ENCODE measurements at regions not wholly inside any gene's neighbourhood (a gene's known extent, or its start where the extent isn't known, plus 50 kb on each side); places are given as distances from the start of the nearest gene placed in this dataset.
"Not testable (repeated sequence)": the region's sequence is repeated elsewhere in the genome, so short reads cannot be mapped to it uniquely, and the experiment has no call there.

- ChIA-PET CTCF (no interaction called here), POLR2A (no interaction called here)
- Histone ChIP-seq H3K27ac (ENCODE audit: low read depth, low read length) (no peak overlapping the region), H3K4me3 (ENCODE audit: low read length) (no peak overlapping the region), H3K27me3 (ENCODE audit: control insufficient read depth in 2 of 2, insufficient read depth in 2 of 2, low read length in 2 of 2) (no peaks in the 10 kb centered on the region), H3K9me3 (ENCODE audit: control insufficient read depth in 2 of 3, low read length in 3 of 3) (no peaks in the 10 kb centered on the region), H3K36me3 (ENCODE audit: control insufficient read depth in 2 of 3, insufficient read depth in 3 of 3, low read length in 3 of 3) (no peaks in the 10 kb centered on the region), H3K4me1 (ENCODE audit: control insufficient read depth in 2 of 2, insufficient read depth in 2 of 2, low read length in 2 of 2) (no peaks in the 10 kb centered on the region)
- Mint-ChIP-seq H3K36me3 (peaks cover 0 to 7% (median 0%) of the 10 kb centered on the region in 5 donors), H3K4me3 (no peak overlapping the region), H3K9me3 (peaks cover 0 to 19% (median 13%) of the 10 kb centered on the region in 11 donors), H3K4me1 (no peaks in the 10 kb centered on the region), H3K27ac (no peak overlapping the region), H3K27me3 (peaks cover 0 to 5% (median 0%) of the 10 kb centered on the region in 5 donors)
- ATAC-seq (no peak), DNase-seq (no peak)
- intact Hi-C loops (cut with micrococcal nuclease): no loop called here
Observed at GRCh38 chr14:25371068-25371467, 321.1 kb upstream of the STXBP6 start.

- H3K9me3 ChIP-seq (ENCODE audit: control insufficient read depth in 2 of 3, low read length in 3 of 3); H3K4me1 Mint-ChIP-seq; ATAC-seq; POLR2A ChIA-PET; H3K4me1 ChIP-seq (ENCODE audit: control insufficient read depth in 2 of 2, insufficient read depth in 2 of 2, low read length in 2 of 2); H3K4me3 Mint-ChIP-seq; H3K27ac Mint-ChIP-seq; CTCF ChIA-PET; H3K36me3 Mint-ChIP-seq; H3K27me3 Mint-ChIP-seq; intact Hi-C loops (cut with micrococcal nuclease); DNase-seq; H3K36me3 ChIP-seq (ENCODE audit: control insufficient read depth in 2 of 3, insufficient read depth in 3 of 3, low read length in 3 of 3); H3K4me3 ChIP-seq (ENCODE audit: low read length); H3K27me3 ChIP-seq (ENCODE audit: control insufficient read depth in 2 of 2, insufficient read depth in 2 of 2, low read length in 2 of 2); H3K27ac ChIP-seq (ENCODE audit: low read depth, low read length): not testable (repeated sequence)
- peaks cover 0 to 20% (median 14%) of the 10 kb centered on the region in 11 donors for H3K9me3 Mint-ChIP-seq
Observed at GRCh38 chr14:25370057-25370456, 320.1 kb upstream of the STXBP6 start.

GRCh38 chr14:25358330-25358729 is 308.4 kb upstream of the STXBP6 start:
- H3K4me3 Mint-ChIP-seq: no peak overlapping the region
- POLR2A ChIA-PET: no interaction called here

GRCh38 chr14:25351269-25351668 is 301.3 kb upstream of the STXBP6 start:
- ChIA-PET CTCF (no interaction called here), POLR2A (no interaction called here)
- H3K27ac ChIP-seq (ENCODE audit: low read depth, low read length): no peak overlapping the region
- no peak overlapping the region for H3K4me3 Mint-ChIP-seq
- no peaks in the 10 kb centered on the region for H3K27me3 ChIP-seq (ENCODE audit: control insufficient read depth in 2 of 2, insufficient read depth in 2 of 2, low read length in 2 of 2)
- no peaks in the 10 kb centered on the region for H3K36me3 Mint-ChIP-seq
- DNase-seq (no peak), ATAC-seq (no peak)
- peaks cover 0 to 4% (median 0%) of the 10 kb centered on the region in 5 donors for H3K27me3 Mint-ChIP-seq
- no peak overlapping the region for H3K27ac Mint-ChIP-seq
- no peaks in the 10 kb centered on the region for H3K9me3 ChIP-seq (ENCODE audit: control insufficient read depth in 2 of 3, low read length in 3 of 3)
- no peaks in the 10 kb centered on the region for H3K4me1 ChIP-seq (ENCODE audit: control insufficient read depth in 2 of 2, insufficient read depth in 2 of 2, low read length in 2 of 2)
- intact Hi-C loops (cut with micrococcal nuclease): no loop called here
- H3K36me3 ChIP-seq (ENCODE audit: control insufficient read depth in 2 of 3, insufficient read depth in 3 of 3, low read length in 3 of 3): no peaks in the 10 kb centered on the region
- no peaks in the 10 kb centered on the region for H3K4me1 Mint-ChIP-seq
- H3K9me3 Mint-ChIP-seq: peaks cover 0 to 8% (median 1%) of the 10 kb centered on the region in 11 donors
- H3K4me3 ChIP-seq (ENCODE audit: low read length): no peak overlapping the region

More at GRCh38 chr14:25358330-25358729, 308.4 kb upstream of the STXBP6 start:
- DNase-seq (no peak), ATAC-seq (no peak)
- CTCF ChIA-PET: no interaction called here
- Mint-ChIP-seq H3K27me3 (peaks cover 0 to 3% (median 0%) of the 10 kb centered on the region in 5 donors), H3K36me3 (no peaks in the 10 kb centered on the region), H3K9me3 (peaks cover 0 to 9% (median 3%) of the 10 kb centered on the region in 11 donors), H3K27ac (no peak overlapping the region), H3K4me1 (no peaks in the 10 kb centered on the region)
- Histone ChIP-seq H3K9me3 (ENCODE audit: control insufficient read depth in 2 of 3, low read length in 3 of 3) (no peaks in the 10 kb centered on the region), H3K4me1 (ENCODE audit: control insufficient read depth in 2 of 2, insufficient read depth in 2 of 2, low read length in 2 of 2) (no peaks in the 10 kb centered on the region), H3K27me3 (ENCODE audit: control insufficient read depth in 2 of 2, insufficient read depth in 2 of 2, low read length in 2 of 2) (no peaks in the 10 kb centered on the region), H3K4me3 (ENCODE audit: low read length) (no peak overlapping the region), H3K36me3 (ENCODE audit: control insufficient read depth in 2 of 3, insufficient read depth in 3 of 3, low read length in 3 of 3) (no peaks in the 10 kb centered on the region), H3K27ac (ENCODE audit: low read depth, low read length) (no peak overlapping the region)
- intact Hi-C loops (cut with micrococcal nuclease): no loop called here

- intact Hi-C loops (cut with micrococcal nuclease): no loop called here
- Mint-ChIP-seq H3K27me3 (peaks cover 0 to 4% (median 3%) of the 10 kb centered on the region in 5 donors), H3K36me3 (no peaks in the 10 kb centered on the region), H3K4me1 (no peaks in the 10 kb centered on the region), H3K9me3 (peaks cover 0 to 10% (median 3%) of the 10 kb centered on the region in 11 donors), H3K4me3 (no peak overlapping the region), H3K27ac (no peak overlapping the region)
- POLR2A ChIA-PET: no interaction called here
- H3K9me3 ChIP-seq (ENCODE audit: control insufficient read depth in 2 of 3, low read length in 3 of 3): no peaks in the 10 kb centered on the region
- H3K27me3 ChIP-seq (ENCODE audit: control insufficient read depth in 2 of 2, insufficient read depth in 2 of 2, low read length in 2 of 2): no peaks in the 10 kb centered on the region
- no peak overlapping the region for H3K27ac ChIP-seq (ENCODE audit: low read depth, low read length)
- no peaks in the 10 kb centered on the region for H3K36me3 ChIP-seq (ENCODE audit: control insufficient read depth in 2 of 3, insufficient read depth in 3 of 3, low read length in 3 of 3)
- ATAC-seq: no peak
- CTCF ChIA-PET: no interaction called here
- DNase-seq: no peak
- no peak overlapping the region for H3K4me3 ChIP-seq (ENCODE audit: low read length)
- no peaks in the 10 kb centered on the region for H3K4me1 ChIP-seq (ENCODE audit: control insufficient read depth in 2 of 2, insufficient read depth in 2 of 2, low read length in 2 of 2)
Observed at GRCh38 chr14:25350802-25351201, 300.9 kb upstream of the STXBP6 start.

- CTCF ChIA-PET: no interaction called here
- Histone ChIP-seq H3K9me3 (ENCODE audit: control insufficient read depth in 2 of 3, low read length in 3 of 3) (no peaks in the 10 kb centered on the region), H3K36me3 (ENCODE audit: control insufficient read depth in 2 of 3, insufficient read depth in 3 of 3, low read length in 3 of 3) (no peaks in the 10 kb centered on the region), H3K27me3 (ENCODE audit: control insufficient read depth in 2 of 2, insufficient read depth in 2 of 2, low read length in 2 of 2) (no peaks in the 10 kb centered on the region), H3K4me3 (ENCODE audit: low read length) (no peak overlapping the region), H3K4me1 (ENCODE audit: control insufficient read depth in 2 of 2, insufficient read depth in 2 of 2, low read length in 2 of 2) (no peaks in the 10 kb centered on the region), H3K27ac (ENCODE audit: low read depth, low read length) (no peak overlapping the region)
- Mint-ChIP-seq H3K9me3 (peaks cover 1 to 10% (median 4%) of the 10 kb centered on the region in 11 donors), H3K4me1 (no peaks in the 10 kb centered on the region), H3K27me3 (peaks cover 0 to 4% (median 0%) of the 10 kb centered on the region in 5 donors), H3K27ac (no peak overlapping the region), H3K4me3 (no peak overlapping the region), H3K36me3 (peaks cover 0 to 3% (median 0%) of the 10 kb centered on the region in 5 donors)
- intact Hi-C loops (cut with micrococcal nuclease): no loop called here
- POLR2A ChIA-PET: no interaction called here
- ATAC-seq (no peak), DNase-seq (no peak)
Observed at GRCh38 chr14:25350021-25350420, 300.1 kb upstream of the STXBP6 start.

GRCh38 chr14:25349269-25349668 is 299.3 kb upstream of the STXBP6 start:
- Histone ChIP-seq H3K4me1 (ENCODE audit: control insufficient read depth in 2 of 2, insufficient read depth in 2 of 2, low read length in 2 of 2) (no peaks in the 10 kb centered on the region), H3K27me3 (ENCODE audit: control insufficient read depth in 2 of 2, insufficient read depth in 2 of 2, low read length in 2 of 2) (no peaks in the 10 kb centered on the region), H3K4me3 (ENCODE audit: low read length) (no peak overlapping the region), H3K36me3 (ENCODE audit: control insufficient read depth in 2 of 3, insufficient read depth in 3 of 3, low read length in 3 of 3) (no peaks in the 10 kb centered on the region), H3K27ac (ENCODE audit: low read depth, low read length) (no peak overlapping the region), H3K9me3 (ENCODE audit: control insufficient read depth in 2 of 3, low read length in 3 of 3) (no peaks in the 10 kb centered on the region)
- no peak overlapping the region for H3K27ac Mint-ChIP-seq
- no peaks in the 10 kb centered on the region for H3K4me1 Mint-ChIP-seq
- H3K9me3 Mint-ChIP-seq: peaks cover 4 to 16% (median 7%) of the 10 kb centered on the region in 11 donors
- CTCF ChIA-PET: no interaction called here
- no peak overlapping the region for H3K4me3 Mint-ChIP-seq
- H3K27me3 Mint-ChIP-seq: peaks cover 0 to 4% (median 0%) of the 10 kb centered on the region in 5 donors
- H3K36me3 Mint-ChIP-seq: peaks cover 0 to 6% (median 0%) of the 10 kb centered on the region in 5 donors
- DNase-seq (no peak), ATAC-seq (no peak)
- POLR2A ChIA-PET: no interaction called here
- intact Hi-C loops (cut with micrococcal nuclease): no loop called here

All from naive thymus-derived CD4-positive, alpha-beta T cell (primary cell).